Esophagus muscularis mucosa (tissue), 4 donors: ENCODE measurements at regions not wholly inside any gene's neighbourhood (a gene's known extent, or its start where the extent isn't known, plus 50 kb on each side); places are given as distances from the start of the nearest gene placed in this dataset.

ENCODE experiments used
- CTCF ChIP-seq, 3 experiments: fragments of 200-600 bp in 2 of 3; fragments of 450-650 bp in 1 of 3; sonication (generic) in 2 of 3; IDR thresholded peaks; one replicate each; pipeline ENCODE4 v1.5.1; 2017 to 2019; ENCODE audit warnings: antibody characterized with exemption in 3 of 3, mild to moderate bottlenecking in 2 of 3, moderate library complexity in 1 of 3
- EP300 ChIP-seq: sonication (generic); formaldehyde crosslinking; IDR thresholded peaks from one replicate; pipeline ENCODE4 v1.6.1; 2017; ENCODE audit warnings: antibody characterized with exemption
- POLR2A ChIP-seq: fragments of 450-650 bp; IDR thresholded peaks from one replicate; pipeline ENCODE4 v1.6.1; 2017; ENCODE audit warnings: antibody characterized with exemption, moderate library complexity, mild to moderate bottlenecking, low read depth
- POLR2AphosphoS5 ChIP-seq, 2 donors: sonication (generic); formaldehyde crosslinking; IDR thresholded peaks; one replicate each; pipeline ENCODE4 v1.6.1; 2017; ENCODE audit warnings: antibody characterized with exemption in 2 of 2

DNA sequence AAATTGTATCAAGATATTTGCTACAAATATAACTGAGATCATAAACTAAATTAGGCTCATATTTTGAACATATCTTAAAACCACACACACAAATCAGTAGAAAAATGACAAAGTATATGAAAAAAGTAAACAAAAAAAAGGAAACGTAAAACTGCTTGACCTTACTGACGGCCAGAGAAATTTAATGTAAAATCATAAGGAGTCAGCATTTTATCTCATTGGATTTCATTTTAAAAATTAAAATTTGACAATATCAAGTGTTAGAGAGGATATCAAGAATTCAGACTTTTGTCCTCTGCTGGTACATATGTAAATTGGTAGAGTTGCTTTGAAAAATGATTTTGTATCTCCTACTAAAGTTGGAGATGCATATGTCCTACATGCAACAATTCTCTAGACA is 209.2 kb upstream of the ZC3H15 start:
- no peak for TF ChIP-seq CTCF (IDR thresholded peaks at IDR 0.05)
- TF ChIP-seq POLR2A = no peak
- TF ChIP-seq POLR2AphosphoS5 (IDR thresholded peaks at IDR 0.05) = no peak
- no peak for TF ChIP-seq EP300
